Stimulated activated CD4-positive, alpha-beta T cell treated with anti-CD3 and anti-CD28 coated beads, Interleukin-12 subunit alpha, Interleukin-12 subunit beta, amount 100 ng/mL, for 48 hours (primary cell): ENCODE measurements at regions not wholly inside any gene's neighbourhood (a gene's known extent, or its start where the extent isn't known, plus 50 kb on each side); places are given as distances from the start of the nearest gene placed in this dataset.
"Not testable (repeated sequence)": the region's sequence is repeated elsewhere in the genome, so short reads cannot be mapped to it uniquely, and the experiment has no call there.

Experiments used
- DNase-seq, 3 donors: peaks; one replicate each; pipeline ENCODE4 v3.0.0-alpha.2; 2020; ENCODE audit warnings: low read depth in 2 of 3, low spot score in 1 of 3

DNA sequence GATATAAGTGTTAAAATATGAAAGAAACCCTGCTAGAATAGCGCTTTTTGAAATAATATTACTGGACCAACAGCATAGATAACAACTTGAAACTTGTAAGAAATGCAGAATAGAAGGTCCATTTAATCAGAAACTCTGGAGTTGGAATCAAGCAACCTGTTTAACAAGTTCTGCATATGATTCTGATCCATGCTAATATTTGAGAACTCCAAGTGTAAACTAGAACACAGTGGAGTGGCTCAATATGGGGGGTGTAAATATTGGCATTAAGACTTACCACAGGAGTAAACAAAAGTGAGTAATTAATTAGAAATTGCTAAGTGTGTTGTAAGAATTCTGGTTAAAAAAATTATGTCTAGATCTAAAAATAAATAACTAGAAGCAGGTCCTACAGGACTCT lies 151.2 kb downstream of the SLITRK1 start:
- no peak for DNase-seq

DNA sequence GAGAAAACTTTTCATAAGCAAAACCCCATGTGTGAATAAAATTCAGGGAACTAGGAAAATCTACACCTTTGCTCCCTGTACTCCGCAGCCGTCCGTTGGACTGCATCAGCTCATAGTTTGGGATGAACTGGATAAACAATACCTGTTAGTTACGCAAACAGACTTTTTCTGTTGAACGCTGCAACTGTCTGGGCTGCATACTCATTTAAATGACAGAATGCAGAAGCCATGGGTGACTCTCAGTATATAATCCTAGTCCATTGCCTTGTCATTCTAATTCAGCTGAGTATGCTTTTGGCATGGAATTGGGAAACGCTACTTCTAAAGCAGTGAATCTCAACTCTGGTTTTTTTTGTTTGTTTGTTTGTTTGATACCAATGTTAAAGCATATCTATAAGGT lies 151.6 kb downstream of the SLITRK1 start:
- DNase-seq = no peak

DNA sequence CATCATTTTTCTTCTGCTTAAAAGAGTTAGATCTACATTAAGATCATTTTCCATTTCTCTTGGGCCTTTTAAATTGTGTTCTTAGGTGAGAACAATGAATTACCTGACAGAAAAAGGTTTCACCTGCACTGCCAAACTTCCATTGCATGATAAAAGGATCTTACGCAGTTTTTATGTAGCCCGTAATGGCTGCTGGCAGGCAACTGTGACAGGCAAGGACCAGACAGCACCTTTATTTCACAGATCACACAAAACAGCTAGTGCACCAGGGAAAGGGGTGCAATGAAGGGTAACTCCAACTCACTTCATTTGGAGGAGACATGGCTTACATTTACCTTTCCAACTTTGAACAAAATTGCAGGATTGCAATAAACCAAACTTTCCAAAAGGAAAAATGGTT lies 159.8 kb downstream of the SLITRK1 start:
- no peak for DNase-seq

DNA sequence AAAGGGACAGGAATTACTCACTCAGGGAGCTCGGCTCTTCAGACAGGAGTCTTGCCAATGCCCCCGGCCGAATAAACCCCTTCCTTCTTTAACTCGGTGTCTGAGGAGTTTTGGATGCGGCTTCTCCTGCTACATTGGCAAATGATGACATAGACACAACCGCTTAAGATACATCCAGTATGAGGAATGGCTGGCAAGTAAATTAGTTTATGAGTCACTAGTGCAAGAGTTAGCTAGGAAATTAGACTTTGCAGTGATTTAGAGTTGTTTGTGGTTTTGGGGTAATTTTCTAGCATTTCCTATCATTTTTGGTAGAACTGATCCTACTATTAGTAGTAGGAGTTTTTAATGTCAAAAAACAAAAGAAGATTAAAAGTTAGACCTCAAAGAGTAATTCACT lies 166.2 kb downstream of the SLITRK1 start:
- DNase-seq = no peak

DNA sequence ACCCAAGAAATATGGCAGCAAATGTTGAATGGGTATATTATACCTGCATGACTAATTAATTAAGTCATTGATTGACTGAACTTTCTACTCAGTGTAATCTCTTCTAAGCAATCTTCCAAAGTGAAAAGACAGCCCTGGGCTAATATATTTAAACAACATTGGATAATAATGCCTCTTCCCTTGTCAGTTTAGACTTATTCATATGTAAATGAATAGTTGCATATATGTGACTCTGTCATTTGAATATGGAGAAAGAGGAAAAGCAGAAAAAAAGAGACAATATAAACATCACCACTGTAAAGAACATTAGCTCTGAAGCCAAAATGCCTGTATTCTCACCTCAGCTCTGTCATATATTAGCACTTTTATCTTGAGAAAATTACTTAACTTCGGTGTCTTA lies 168.0 kb downstream of the SLITRK1 start:
- DNase-seq = no peak

DNA sequence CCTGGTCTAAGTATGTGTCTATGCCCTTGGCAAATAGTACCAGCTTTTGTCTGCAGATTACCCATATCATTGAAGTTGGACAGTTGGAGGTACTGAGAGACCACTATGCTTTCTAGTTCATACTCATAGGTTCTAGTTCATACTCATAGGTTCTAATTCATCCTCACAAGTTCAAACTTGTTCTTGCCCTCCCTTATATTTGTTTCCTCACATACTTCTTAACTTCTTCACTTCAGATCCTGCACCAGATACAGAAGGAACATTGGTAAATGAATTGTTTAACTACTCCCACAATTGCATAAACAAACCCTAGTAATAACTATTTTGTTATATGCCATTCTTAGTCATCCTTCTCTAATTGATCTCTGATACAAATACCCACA lies 172.2 kb downstream of the SLITRK1 start:
- DNase-seq = no peak

DNA sequence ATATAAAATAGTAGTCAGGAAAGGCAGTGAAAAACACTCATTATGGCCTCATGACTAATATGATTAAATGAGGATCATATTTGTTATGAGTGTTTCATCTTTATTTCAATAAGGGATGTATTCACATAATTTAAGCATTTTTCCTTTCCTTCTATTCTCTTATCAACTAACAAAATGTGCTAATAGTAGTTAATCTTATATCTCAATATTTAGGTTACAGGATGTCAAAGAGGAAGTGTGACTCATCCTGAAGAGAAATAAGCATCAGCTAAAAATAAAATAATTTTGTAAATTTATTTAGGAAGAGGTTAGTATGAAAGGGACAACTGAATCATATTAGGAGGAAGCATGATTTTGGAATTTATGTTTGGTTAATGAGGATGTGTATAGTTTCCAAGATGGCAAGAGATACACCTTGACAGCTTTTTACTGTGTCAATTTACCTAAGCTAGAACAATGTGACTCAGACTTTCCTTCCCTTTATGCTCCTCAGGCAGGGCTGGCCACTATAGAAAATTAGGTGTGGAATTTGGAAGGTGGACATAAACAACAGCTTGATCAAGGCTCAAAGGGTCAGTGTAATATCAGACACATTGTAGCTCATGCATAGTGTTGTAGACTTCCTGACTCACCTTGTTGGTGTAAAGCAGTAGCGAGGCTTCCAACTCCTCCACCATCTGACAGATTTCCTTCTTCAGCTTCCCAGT lies 172.7 kb downstream of the SLITRK1 start:
- DNase-seq = no peak

DNA sequence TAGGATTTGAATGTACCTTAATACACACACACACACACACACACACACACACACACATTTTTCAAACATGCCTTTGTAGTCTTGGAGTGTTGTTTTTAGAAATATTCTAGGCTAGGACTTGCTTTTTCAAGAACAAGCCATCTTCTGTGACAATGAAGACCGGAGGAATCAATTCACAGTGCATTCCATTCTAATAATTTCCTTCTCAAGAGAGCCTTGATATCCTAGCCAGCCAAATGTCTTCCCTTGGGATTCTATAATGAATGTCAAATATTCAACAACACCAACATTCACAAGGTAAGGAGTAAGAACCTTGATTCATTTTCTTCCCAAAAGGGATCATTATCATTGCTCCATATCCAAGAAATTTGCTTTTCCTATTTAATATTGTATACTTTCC lies 180.3 kb downstream of the SLITRK1 start:
- DNase-seq = no peak

DNA sequence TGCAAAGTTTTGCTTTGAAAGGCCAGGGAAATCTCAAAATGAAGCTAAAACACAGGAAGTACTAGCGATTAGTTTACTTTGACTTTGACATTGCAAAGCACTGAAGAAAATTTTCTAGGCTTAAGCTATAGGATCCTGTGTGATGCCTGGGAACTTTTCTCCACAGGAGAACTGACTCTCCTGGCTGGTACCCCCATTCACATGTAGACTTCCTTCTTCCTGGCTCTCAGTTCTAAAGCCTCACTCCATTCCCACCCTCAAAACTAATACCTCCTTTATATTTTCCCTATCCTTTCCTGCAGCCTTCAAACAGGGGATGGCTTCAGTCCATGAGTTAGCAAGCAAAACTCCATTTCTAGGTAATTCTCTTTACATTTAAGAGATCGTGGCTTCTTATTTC lies 189.5 kb downstream of the SLITRK1 start:
- no peak for DNase-seq

DNA sequence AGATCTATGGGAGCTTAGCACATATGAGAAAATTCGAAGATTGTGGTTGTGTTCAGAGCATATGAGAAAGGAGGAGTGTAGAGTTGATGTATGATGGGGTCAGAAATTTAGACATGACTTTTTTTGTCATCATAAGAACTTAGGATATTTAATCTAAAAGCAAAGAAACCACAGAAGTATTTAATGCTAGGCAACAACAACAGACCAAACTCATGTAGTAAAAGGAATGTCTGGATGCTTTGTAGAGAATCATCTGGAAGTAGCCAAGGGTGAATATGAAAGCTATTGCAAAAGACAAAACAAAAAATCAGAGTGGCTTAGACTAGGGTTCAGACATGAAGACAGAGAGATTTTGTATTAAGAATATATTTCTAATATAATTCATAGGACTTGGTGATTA lies 190.3 kb downstream of the SLITRK1 start:
- no peak for DNase-seq

DNA sequence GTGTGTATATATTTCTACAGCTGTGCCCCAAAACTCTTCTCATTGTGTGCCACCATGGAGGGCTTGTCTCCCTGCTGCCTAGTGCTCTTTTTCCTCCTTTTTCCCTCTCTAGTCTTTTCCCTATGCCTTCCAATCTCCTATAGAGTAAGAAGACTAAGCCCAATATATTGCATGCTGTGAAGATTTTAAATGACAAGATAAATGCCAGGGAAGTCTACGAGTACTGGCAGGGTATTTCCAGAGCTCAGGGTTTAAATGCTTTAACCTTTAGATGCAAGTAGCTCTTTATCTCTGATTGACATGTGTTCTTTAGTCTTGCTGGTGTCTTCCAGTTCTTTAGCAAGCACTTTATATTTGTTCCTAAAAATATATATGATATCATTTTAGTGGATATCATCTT lies 200.7 kb downstream of the SLITRK1 start:
- DNase-seq = no peak

DNA sequence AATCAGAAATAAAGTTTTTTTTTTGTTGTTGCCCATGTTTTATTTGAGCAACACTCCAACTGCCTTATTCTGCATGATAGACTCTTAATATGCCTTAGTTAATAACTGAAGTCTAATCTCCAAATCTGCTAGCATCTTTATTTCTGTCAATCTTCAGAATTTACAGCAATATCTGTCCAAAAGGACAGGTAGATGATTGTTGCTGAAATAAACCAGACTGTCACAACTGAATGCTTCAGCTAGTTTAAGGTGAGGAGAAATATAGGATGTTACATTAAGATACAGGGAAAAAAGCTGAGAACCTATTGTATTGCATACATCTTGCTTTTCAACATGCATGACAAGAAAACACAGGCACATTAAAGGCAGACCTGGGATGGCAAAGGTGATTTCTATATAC lies 204.3 kb downstream of the SLITRK1 start:
- DNase-seq = no peak

DNA sequence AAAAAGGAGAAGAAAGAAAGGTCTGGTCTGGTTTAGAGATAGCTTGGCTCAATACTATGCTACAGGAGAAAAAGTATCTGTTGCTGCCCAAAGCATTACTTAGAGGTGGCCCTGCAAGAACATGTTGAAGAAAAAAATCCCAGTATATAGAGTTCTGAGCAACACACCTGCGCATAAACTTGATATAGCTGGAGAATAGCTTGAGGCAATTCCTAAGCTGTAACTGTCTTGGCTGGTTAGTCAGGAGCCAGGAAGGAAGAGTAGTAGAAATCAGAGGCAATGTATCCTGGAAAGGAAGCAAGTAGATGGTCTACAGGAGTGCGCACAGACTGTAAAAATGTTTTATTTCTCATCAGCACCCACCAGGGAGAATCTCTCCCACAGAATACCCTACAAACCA lies 209.7 kb downstream of the SLITRK1 start:
- no peak for DNase-seq

DNA sequence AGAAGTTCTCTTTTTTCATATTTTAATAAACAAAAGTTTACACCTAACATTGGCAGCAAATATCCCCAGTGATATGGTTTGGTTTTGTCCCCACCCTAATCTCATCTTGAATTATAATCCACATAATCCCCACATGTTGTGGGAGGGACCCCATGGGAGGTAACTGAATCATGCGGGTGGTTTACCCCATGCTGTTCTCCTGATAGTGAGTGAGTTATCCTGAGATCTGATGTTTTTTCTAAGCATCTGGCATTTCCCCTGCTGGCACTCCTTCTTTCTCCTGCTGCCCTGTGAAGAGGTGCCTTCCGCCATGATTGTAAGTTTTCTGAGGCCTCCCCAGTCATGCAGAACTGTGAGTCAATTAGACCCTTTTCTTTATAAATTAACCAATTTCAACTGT lies 214.7 kb downstream of the SLITRK1 start:
- no peak for DNase-seq

DNA sequence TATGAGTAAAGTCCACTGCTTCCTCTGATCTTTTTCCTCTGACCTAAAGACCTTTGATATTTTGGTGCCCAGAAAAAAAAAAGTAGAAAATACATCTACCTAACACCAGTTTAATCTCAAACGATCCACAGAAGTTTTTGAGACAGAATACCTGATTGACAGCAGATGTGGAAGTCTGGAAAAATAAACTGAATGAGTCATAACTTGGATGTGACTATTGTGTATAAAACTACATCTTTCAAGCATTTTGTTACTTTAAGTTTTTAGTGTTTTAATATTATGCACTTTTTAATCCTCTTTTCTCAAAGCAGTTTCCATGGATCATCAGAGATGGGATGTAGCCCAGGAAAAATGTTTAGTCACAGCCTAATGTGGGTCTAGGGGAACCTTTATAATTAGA lies 216.1 kb downstream of the SLITRK1 start:
- no peak for DNase-seq

DNA sequence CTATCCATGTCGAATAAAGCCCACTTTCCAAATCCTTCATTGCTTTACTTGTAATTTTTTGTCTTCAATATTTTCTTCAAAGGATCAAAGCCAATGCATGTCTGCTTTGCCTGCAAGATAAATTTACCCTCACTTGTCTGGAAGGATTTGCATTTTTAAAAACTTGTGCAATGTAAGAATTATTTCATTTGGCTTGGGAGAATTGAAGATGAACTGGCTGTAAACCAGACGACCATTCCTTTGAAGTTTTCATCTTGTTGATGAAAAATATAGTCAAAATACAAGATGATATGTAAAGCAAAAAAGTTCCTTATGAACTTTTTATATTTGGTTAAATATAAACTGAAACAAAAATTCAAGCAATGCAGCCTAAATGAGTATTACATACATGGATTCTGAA lies 225.0 kb downstream of the SLITRK1 start:
- DNase-seq = no peak

DNA sequence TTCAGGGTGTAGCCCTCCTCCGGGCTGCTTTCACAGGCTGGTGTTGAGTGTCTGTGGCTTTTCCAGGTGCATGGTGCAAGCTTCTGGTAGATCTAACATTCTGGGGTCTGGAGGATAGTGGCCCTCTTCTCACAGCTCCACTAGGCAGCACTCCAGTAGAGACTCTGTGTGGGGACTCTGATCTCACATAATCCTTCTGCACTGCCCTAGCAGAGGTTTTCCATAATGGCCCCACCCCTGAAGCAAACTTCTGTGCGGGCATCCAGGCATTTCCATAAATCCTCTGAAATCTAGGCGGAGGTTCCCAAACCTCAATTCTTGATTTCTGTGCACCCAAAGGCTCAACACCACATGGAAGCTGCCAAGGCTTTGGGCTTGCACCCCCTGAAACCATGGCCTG lies 239.7 kb downstream of the SLITRK1 start:
- not testable (repeated sequence) for DNase-seq

DNA sequence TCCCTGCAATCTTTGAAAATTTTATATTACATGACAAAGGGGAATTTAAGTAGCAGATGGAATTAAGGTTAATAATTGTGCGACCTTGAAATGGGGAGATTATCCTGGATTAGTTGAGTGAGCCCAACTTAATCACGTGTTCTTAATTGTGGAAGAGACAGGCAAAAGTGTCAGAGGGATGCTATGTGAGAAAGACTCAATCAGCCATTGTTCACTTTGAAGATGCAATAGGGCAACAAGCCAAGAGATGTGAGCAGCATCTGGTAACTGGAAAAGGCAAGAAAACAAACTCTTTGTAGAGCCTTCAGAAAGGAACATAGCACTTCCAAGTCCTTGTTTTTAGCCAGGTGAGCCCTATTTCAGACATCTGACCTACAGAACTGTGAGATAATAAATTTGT lies 247.7 kb downstream of the SLITRK1 start:
- no peak for DNase-seq

DNA sequence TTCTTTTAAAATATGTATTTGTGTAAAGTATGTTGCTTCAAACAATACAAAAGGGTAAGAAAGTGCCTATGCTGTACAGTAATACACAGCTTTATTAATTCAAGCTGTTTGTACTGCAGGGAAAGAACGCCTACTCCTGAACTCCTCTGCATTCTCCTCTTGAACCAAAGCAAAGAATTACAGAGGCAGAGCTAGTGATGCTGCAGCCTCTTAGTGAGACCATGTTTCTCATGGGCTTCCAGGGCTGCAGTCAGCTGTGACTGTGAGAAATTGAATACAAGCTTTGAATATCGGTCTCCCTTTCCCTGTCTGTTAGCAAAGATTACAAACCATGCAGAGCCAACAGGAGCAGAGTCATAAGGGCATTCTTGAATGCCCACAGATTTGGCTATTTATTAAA lies 248.5 kb downstream of the SLITRK1 start:
- no peak for DNase-seq

DNA sequence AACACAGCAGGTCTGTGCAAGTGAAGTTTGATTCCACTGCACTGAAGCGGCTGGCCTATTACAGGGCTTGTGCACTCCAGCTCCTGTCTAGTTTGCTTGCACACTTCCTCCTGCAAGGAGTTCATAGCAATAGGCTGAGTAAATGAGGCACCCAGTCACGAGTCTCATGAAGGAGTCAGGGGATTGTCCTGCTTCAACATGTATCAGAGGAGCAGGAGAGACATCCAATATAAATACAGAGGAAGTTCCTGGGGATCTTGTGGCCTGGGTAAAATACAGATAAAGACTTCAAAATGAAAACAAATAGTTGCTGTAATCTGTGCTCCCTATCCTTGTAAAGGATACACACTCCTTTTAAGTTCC lies 259.9 kb downstream of the SLITRK1 start:
- no peak for DNase-seq

DNA sequence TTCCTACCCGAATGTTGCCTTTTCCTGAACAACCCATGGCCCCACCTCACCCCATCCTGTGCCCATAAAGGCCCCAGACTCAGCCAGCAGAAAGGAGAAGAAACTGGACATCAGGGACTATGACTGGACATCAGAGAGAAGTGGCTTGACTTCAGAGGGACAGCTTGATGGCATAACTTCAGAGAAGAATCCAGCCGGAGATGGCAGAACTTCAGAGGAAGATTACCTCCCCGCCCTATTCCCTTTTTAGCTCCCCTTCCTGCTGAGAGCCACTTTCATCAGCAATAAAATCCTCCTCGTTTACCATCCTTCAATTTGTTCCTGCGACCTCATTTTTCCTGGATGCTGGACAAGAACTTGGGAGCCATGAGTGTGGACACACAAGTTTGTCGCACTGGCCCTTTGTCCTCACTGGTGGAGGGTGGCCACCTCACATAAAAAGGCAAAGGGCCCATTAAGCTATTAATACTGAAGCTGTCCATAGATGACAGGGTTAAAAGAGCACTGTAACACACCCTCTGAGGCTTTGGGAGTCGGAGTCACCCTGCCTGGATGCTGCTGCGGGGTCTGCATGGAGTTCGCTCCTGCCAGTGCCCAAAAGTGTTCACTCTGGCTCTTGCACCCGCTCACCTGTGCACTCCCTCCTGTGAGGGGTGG lies 260.4 kb downstream of the SLITRK1 start:
- no peak for DNase-seq

DNA sequence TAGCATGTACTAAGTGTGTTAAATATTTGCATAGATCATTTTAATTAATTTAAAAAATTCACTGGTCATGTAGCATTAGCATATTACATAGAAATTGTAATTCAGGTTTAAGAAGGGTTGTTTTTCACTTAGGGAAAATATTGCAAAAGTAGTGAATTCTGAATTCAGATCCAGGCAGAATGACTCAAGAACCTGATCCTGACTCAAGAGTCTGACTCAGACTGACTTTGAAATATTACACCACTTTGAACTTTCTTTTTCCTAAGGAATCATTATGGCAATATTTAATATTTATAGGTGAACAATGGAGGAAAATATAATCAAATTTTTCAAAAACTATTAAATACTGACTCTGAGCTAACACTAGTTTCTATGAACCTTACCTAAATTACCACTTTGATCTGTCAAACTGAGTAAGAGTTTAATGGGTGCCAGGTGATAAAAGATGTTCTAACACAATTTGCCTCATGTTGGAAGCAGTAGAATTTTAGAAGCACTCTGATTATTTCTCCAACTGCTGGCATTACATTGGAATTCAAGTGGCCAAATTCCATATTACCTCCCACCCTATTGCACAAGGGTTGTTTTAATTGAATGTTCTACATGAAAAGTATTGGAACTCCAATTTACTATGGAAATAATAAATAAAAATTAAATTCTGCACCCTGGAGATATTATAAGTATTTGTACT lies 261.6 kb downstream of the SLITRK1 start:
- no peak for DNase-seq

DNA sequence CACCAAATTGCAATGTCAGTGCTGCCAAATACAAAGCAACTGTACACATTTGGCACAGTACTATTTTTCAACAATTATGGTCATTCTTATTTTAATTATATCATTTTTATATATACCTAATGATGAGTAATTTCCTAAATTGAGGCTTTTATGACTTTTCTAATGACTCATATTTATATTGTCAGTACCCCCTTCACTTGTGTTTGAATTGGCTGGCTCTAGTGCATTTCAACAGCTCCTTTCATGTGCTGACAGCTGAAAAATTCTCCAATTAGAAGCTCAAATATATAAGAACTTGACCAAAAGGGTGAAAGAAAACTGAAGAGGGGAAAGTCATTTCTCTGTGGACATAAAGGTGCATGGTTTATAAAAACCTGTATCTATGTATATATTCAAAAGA lies 263.3 kb downstream of the SLITRK1 start:
- DNase-seq = no peak
